UCSD-AML1 (cell line): ENCODE measurements at regions not wholly inside any gene's neighbourhood (a gene's known extent, or its start where the extent isn't known, plus 50 kb on each side); places are given as distances from the start of the nearest gene placed in this dataset.
A peak's percentile ranks its signal among the peaks of the same experiment; 100 is the strongest.
"Not testable (repeated sequence)": the region's sequence is repeated elsewhere in the genome, so short reads cannot be mapped to it uniquely, and the experiment has no call there.

Source experiments
- DNase-seq: peaks from one replicate; lab custom pipeline; 2025; ENCODE audit not compliant: unreplicated experiment; lab: John Stamatoyannopoulos, UW

DNA sequence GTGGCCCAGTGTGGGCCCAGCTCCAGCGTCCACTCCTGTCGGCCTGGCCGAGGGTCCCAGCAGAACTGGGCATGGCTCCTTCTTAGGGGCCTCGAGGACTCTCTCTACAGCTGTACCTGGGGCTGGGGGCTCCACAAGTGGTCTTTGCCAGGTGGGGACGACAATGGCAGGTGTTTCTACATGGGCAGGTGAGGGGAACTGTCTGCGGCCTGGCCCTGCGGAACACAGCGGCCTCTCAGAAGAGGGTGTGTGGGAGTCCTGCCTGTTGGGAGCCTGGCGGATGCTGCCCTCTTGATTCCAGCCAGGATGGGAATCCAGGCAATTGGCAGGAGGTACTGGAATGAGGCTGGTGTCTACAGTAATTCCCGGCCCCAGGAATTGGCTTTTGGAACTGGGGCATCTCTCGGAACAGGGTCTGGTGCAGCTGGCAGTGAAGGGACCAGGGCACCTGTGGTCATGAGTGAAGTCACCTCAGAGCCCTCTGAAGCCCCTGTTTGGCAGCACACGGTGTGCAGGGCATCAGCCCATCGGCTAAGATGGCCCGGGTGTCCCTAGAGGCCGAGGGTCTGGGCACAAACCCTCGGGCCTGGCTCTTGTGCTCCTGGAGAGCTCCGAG is 357.9 kb downstream of the TMEM121 start:
- DNase-seq = not testable (repeated sequence)

DNA sequence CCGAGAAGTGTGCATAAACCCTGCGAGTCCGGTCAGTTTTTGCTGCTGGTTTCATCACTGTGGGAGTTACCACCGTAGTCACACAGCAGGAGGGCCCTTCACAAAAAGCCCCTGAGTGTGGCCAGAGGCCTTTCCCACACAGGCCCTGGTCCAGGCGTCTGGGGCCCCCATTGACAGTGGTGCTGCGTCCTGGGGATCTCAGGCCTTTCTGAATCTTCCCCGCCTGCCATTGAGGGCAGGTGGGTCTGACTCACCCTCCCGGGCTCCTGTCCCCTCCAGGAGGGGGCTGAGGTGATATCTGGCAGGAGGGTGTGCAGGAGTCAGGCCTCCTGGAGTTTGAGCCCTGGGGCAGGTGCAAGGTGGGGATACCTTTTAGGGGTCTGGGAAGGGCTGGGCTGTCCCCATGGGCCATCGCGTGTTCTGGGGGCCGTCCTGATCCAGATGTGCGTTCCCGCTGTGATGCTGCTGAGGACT is 358.5 kb downstream of the TMEM121 start:
- no peak for DNase-seq

DNA sequence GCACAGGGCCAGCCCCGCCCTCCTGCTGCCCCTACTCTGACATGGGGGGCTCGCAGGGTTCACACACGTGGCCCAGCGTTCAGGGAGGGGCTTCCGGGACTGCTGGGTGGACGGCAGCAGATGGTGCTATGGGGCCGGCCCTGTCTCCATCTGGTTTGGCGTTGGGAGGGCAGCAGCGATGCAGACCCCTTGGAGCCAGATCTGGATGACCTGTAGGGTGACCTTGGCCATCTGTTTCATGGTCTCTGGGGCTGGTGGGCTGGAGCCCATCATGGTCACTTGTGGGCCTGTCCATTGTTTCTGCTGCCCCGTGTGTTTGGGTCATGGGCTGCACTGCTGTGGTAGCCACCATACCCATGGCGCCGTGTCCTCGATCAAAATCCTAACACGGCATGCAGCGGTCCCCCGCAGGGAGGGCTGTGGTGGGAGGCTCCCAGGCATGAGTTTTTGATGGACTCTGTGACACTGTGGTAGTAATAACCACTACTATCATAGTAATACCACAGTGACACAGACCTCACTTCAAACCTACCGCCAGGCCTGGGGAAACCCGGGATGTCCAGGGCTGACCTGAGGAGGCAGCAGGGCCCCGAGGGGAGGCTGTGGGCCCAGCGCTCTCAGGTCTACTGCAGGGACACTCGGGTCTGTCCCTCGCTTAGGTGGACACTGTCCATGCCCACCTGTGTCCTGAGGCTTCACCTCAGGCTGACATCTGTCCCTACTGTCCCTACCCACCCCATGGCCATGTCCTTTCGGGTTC is 359.4 kb downstream of the TMEM121 start:
- no peak for DNase-seq

DNA sequence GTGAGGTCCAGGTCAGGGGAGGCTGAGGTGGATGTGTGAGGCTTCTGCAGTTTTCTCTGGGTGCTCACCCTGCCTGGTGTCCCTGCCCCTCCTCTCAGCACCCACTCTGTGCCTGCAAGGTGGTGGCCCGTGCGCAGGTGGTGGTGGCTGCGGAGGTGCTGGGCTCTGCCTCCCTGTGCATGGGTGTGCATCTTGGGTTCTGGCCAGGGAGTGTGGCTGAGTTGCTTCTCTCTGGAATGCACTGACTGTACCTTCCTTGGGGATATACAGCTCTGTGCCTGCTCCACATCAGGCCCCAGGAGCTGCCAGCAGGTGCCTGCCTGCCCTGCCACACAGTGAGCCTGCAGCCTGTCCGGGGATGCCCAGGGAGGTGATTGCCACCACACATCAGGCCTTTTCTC is 360.4 kb downstream of the TMEM121 start:
- DNase-seq = not testable (repeated sequence)

DNA sequence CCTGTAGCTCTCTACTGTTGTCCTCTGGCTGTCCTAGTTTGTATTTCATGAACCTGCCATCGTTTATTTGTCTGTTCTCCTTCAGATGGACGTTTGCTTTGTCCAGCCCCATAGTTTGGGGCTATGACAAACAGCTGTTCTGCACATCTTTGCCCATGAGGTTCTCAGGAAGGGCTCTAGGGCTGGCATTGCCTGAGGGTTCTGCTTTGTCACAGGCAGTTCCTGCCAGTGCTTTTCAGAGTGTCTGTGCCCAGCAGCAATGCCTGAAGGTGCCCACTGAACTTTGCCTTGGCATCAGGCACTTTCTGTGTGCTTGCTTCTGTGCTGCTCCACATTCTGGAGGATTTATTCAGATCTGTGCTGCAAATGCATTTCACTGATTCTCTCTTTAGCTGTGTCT is 361.3 kb downstream of the TMEM121 start:
- no peak for DNase-seq

DNA sequence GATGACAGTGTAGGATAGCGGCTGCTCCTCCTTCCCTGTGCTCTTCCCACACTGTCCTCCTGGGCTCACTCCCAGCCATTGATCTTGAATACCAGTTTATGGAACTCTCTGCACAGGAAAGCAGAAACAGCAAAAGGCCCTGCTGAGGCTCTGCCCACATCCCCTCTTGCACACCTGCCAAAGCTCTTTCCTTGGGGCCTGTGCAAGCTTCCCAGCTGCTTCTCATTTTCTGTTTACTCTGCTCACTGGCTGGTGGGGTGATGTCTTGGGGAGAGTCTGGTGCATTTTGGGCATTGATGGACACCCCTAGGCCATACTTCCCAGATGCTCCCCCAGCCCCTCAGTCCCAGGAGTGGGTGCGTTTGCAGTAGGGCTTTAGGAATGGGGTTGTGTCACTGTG is 361.8 kb downstream of the TMEM121 start:
- no peak for DNase-seq

DNA sequence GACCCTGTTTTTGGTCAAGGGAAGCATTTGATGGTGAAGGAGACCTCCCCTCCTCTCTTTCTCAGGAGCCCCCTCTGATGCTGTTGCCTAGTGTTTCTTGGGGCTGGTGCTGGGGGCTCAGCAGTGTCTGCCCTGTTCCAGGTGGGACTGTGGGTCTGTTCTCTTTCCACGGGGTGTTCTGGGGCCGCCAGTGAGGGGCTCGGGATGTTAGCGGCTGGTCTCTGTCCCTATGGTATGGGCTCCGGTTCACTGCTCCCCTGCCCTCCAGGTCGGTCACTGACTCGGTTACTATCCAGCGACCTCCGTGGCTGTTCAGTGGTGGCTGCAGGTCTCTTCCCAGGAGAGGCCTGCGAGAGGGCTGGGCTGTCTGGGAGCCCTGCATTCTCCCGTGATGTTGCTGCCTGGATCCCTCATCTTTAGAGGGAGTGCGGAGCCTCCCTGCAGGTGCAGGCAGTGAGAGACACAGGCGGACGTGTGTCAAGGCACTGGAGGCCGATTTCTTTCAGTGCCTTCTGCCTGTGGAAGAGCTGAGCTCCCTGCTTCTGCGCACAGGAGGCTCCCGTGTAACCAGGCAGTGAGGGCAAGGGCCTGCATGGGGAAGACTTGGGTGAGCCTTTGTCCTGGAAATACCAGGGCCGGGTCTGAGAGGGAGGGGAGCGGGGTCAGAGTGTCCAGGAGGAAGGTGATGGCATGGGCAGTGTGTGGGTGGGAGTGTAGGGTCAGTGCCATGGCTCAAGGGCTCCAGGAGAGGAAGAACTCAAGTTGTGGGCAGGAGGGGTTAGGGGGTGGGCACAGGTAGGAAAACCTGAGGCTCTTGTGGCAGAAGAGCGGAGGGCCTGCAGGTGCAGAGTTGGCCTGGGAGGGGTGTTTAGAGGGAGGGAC is 362.6 kb downstream of the TMEM121 start:
- DNase-seq = no peak

DNA sequence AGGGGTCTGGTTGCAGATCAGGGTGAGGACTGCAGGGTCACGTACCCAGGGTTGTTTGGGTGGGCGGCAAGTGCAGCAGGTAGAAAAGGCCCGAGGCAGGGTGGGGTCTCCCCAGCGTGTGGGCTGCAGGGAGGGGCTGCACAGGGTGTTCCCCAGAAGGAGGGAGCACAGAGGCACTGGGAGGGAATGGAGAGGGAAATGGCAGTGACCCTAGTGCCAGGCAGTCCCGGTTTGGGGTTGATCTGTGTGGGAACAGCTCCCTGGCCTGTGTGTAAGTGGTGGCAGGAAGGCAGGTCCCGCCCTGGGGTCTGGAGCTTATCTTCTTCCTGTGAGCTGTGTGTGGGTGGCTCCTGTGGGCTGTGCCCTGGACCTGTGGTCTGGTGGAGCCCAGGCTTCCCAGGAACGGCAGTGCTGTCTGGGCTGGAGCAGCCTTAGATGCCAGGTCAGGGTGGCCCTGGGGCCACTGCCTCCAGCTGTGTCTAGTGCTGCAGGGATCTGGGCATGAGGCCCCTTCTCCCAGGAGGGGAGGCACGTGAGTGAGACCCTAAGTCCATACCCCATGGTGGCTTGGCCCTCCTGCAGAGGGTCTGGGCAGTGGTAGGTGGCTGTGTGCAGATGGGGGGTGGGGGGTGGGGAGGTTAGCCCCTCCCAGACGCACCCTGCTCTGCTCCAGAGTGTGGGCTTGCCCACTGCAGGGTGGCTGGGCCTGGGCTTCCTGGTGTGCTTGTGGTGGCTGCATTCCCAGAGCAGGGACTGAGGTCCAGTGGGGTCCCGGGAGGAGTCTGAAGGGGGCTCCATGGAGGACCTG is 363.5 kb downstream of the TMEM121 start:
- DNase-seq = peak; percentile 88

DNA sequence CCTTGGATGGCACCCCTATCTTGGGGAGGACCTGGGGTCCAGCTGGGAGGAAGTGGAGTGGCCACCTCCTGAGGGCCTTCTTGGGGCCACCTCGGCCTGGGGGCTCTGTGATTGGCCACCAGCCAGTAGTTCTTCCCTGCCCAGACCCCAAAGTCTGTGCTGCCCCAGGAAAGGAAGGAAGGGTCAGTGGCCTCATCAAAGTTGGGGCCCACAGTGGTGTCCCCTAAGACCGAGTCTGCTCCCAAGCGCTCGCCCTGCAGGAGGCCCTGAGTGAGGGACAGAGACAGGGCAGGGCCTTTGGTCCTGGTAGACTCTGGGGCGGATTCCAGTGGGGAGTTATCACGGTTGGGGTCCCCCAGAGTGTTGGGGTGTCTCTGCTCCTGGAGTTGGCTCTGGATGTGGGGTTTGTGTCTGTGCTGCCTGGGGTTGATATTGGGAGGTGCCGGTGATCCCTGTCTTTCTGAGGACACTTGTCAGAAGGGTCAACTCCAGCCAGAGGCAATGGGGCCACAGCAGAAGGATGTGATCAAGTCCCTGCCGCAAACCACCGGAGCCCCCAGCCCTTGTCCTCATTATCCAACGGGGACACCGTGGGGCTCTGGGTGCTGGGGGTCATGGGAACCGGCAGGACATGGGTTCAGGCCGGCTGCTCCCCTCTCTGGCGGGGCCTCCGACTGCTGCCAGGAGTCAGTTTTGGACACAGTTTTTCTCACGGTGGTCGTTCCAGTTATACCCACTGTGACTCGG is 364.3 kb downstream of the TMEM121 start:
- DNase-seq = no peak

DNA sequence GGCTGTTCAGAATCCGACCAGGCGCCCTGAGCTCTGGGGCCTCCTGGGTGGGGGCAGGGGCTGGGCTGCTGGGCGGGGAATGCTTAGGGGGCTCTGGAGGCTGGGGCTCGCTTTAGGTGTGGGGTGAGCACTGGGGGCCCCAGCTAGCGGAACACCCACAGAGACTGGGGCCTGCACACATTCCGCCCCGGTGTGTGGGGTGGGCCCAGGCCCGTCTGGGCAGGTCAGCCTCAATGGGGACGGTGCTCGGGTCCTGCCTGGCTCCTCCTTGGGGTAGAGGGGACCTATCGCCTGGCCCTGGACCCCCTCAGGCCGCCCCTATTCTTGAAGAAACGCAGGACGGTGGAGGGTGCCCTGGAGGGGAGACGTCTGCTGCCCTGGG is 364.8 kb downstream of the TMEM121 start:
- DNase-seq = no peak

DNA sequence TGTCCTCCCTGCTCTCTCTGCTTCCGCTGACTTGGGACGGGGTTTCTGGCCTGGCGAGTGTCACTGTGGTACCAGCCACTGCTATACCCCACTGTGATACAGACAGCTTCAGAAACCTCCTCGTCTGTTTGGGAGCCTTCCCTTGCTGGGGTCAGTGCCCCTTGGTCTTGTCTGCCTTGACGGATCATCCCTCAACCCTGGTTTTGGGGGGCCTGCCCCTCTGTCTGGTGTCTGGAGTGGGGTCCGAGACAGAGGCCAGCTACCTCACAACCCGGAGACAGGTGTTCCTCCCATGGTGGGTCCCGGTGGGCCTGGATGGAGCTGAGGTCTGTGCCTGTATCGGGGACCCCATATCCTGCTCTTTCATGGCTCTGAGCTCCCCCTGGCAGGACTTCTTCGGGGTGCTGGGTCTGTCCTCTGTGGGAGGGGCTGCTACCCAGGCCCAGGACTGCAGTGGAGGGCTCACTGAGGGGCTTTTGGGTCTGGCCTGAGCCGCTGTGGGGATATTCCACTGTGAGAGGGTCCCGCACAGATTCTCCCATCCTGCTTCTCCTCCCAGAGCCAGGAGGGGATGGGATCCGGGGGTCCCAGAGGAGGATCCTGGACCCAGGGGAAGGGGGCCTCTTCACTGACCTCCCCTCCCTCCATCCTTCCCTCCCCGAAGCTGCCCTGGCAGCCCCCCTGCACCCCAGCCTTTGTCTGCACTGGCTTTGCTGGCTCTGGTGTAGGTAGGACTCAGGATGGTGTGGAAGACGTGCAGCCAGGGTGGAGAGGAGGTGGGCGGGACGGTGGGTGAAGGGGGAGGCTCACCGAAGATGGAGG is 365.5 kb downstream of the TMEM121 start:
- no peak for DNase-seq

DNA sequence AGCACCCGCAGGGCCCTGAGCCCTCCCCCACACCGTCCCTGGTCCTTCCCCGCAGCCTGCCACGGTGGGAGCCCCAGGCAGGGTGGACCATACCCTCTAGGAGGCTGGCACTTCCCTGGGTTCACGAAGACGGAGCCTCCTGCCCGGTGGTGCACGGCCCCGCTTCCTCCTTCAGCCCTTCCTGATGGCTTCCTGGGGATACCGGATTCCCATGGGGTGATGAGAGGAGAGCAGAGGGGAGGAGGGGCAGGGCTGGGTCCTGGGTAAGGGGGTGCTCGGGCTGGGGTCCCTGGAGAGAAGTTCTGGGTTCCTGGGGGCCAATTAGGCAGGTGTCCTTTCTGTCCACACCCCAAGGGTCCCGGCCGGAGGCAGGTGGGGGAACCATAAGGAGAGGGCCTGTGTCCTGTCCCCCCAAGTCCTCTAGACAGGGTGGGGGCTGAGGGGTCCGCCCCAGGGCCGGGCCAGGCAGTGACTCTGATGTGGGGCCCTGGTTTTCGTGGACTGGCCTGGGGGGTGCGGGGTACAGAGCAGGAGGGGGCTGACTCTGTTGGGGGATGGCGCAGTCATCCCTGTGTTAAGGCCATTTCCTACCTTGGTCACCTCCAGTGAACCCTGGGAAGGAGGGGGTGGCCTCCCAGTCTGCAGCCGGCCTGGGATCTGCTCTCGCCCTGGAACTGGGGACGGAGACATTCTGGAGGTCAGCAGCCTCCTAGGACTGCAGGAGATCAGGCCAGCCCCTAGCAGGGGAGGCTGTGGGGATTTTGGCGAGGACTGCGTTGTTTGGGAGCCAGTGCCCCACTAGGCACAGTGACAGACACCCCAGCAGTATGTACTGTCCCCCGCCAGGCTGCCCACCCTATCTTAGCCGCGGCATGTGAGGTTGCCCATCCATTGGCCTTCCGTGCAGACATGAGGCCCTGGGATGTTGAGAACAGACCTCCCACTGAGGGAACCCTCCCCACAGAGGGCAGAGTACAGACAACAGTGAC is 366.4 kb downstream of the TMEM121 start:
- DNase-seq = not testable (repeated sequence)

DNA sequence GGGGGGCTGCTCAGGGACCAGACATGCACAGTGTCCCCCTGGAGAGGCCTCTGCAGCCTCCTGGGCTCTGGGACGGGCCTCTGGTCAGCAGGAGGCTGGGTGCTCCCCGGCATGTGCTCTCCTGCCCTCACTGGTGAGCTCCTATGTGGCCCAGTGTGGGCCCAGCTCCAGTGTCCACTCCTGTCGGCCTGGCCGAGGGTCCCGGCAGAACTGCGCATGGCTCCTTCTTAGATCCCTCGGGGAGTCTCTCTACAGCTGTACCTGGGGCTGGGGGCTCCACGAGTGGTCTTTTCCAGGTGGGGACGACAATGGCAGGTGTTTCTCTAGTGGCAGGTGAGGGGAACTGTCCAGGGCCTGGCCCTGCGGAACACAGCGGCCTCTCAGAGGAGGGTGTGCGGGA is 367.3 kb downstream of the TMEM121 start:
- DNase-seq = not testable (repeated sequence)

DNA sequence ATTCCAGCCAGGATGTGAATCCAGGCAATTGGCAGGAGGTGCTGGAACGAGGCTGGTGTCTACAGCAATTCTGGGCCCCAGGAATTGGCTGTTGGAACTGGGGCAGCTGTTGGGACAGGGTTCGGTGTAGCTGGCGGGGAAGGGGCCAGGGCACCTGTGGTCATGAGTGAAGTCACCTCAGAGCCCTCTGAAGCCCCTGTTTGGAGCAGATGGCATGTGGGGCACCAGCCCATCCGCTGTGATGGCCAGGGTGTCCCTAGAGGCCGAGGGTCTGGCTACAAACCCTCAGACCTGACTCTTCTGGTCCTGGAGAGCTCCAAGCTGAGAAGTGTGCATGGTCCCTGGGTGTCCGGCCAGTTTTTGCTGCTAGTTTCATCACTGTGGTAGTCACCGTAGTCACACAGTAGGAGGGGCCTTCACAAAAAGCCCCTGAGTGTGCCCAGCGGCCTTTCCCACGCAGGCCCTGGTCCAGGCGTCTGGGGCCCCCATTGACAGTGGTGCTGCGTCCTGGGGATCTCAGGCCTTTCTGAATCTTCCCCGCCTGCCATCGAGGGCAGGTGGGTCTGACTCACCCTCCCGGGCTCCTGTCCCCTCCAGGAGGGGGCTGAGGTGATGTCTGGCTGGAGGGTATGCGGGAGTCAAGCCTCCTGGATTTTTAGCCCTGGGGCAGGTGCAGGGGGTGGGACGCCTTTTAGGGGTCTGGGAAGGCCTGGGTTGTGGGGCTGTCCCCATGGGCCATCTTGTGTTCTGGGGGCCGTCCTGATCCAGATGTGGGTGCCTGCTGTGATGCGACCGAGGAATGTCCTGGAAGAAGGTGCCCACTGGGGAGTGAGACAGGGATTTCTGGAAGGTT is 368.0 kb downstream of the TMEM121 start:
- no peak for DNase-seq

DNA sequence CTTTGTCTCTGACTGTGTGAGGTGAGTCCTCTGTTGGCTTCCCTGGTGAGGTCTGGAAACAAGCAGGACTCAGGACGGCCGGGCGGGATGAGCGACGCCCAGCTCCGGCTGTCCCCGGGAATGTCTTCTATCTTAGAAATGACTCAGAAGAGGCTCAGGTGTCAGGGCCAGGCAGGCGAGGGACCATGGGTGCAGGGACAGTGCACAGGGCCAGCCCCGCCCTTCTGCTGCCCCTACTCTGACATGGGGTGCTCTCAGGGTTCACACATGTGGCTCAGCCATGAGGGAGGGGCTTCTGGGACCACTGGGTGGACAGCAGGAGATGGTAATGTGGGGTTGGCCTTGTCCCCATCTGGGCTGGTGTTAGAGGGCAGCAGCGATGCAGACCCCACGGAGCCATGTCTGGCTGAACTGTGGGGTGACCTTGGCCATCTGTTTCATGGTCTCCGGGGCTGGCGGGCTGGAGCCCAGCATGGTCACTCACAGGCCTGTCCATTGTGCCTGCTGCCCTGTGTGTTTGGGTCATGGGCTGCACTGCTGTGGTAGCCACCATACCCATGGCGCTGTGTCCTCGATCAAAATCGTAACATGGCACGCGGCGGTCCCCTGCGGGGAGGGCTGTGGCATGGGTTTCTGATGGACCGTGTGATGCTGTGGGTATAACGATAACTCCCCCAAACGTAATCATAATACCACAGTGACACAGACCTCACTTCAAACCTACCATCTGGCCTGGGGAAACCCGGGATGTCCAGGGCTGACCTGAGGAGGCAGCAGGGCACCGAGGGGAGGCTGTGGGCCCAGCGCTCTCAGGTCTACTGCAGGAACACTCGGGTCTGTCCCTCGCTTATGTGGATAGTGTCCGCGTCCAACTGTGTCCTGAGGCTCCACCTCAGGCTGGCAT is 368.8 kb downstream of the TMEM121 start:
- DNase-seq = no peak

DNA sequence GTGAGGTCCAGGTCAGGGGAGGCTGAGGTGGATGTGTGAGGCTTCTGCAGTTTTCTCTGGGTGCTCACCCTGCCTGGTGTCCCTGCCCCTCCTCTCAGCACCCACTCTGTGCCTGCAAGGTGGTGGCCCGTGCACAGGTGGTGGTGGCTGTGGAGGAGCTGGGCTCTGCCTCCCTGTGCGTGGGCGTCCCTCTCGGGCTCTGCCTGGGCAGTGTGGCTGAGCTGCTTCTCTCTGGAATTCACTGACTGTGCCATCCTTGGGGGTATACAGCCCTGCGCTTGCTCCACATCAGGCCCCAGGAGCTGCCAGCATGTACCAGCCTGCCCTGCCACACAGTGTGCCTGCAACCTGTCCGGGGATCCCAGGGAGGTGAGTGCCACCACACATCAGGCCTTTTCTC is 369.8 kb downstream of the TMEM121 start:
- DNase-seq = not testable (repeated sequence)
